GM19324 (cell line): ENCODE measurements at regions not wholly inside any gene's neighbourhood (a gene's known extent, or its start where the extent isn't known, plus 50 kb on each side); places are given as distances from the start of the nearest gene placed in this dataset.
"Not testable (repeated sequence)": the region's sequence is repeated elsewhere in the genome, so short reads cannot be mapped to it uniquely, and the experiment has no call there.

Source experiments
- ATAC-seq: cut with Tn5 transposase; IDR thresholded peaks from one replicate; pipeline ENCODE4 v1.9.1; 2021; ENCODE audit warnings: mild to moderate bottlenecking, moderate library complexity; ENCODE audit not compliant: unreplicated experiment, low FRiP score

DNA sequence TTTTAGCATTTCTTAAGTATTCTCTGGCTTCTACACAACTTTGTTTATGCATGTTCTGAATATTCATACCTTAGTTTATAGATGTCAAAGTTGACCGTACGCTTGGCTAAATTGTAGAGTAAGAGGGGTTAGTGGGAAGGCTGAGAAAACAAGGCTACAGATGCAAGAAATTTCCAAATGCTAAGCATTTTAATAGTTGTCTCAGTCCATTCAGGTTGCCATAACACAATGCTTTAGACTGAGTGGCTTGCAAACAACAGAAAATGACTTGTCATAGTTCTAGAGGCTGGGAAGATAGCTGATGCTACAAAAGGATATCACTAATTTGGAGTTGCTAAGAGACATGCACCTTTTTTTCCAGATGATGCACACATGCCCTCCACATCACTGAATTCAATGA is 53.0 kb upstream of the C1QTNF3 start:
- ATAC-seq = not testable (repeated sequence)

DNA sequence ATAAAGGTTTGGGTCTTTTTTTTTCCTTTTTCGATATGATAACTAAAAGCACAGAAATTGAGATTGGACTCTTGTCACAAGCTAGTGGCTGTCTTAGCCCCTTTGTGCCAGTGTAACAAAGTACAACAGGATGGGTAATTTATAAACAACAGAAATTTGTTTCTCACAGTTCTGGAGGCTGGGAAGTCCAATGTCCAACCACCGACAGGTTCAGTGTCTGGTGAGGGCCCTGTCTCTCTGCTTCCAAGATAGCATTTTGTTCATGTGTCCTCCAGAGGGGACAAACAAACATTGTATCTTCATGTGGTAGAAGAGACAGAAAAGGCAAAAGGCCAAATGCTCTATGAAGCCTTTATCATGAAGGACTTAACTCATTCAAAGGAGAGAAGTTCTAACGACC is 56.9 kb upstream of the C1QTNF3 start:
- ATAC-seq = not testable (repeated sequence)

DNA sequence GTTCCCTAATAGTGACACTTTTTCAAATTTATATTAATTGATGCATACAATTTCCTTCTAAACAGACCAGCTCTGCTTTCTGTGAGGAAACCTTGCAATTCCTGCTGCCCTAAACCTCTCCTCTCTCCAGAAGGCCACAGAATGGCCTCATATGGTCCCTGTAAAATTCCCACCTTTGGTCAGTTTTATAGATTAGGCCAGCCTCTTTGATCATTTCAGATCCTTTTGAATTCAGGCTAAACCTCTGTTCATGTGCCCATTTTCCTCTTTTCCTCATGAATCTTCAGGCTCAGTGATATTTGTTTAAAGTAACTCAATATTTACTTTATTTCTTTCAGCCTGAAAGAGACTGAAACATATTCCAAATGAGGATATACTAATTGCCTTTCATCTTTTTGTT is 58.6 kb upstream of the C1QTNF3 start:
- ATAC-seq = not testable (repeated sequence)

DNA sequence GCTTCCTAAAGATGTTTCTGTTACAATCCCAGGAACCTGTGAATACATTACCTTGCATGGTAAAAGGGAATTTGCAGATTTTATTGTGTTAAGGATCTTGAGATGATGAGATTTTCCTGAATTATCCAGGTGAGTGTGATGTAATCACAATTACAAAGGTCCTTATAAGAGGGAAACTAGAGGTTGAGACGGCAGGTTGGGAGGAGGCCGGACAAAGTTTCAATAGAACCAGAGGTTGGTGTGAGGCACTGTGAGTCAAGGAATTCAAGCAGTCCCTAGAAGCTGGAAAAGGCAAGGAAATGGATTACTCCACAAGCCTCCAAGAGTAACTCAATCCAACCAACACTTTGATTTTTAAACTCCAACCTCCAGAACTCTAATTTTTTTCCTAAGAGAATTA is 65.9 kb upstream of the C1QTNF3 start:
- ATAC-seq = not testable (repeated sequence)

DNA sequence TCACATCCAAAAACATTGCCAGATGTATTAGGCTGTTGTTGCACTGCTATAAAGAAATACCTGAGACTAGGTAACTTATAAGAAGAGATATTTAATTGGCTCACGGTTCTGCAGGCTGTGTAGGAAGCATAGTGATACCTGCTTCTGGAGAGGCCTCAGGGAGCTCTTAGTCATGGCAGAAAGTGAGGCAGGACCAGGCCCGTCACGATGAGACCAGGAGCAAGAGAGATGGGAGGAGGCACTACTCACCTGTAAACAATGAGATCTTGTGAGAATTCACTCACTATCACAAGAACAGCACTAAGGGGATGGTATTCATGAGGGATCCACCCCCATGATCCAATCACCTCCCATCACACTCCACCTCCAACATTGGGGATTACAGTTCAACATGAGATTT is 81.3 kb upstream of the C1QTNF3 start:
- not testable (repeated sequence) for ATAC-seq

DNA sequence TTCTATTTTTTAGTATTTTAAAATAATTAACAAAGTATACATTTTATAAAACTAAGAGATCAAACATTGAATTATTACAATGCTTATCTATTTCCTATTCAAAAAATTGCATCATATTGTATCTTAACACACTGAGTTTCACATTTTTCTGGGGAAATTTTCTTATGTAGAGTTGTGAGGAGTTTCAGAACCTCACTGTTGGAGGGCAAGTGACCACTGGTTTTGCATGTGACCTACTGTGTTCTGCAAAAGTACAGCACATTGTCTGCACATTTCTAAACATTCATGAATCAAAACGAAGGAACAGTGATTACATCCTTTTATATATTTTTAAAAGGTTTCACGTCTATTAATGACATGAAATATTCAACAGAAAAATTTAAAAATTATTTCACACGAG is 82.3 kb upstream of the C1QTNF3 start:
- ATAC-seq = peak; percentile 77

DNA sequence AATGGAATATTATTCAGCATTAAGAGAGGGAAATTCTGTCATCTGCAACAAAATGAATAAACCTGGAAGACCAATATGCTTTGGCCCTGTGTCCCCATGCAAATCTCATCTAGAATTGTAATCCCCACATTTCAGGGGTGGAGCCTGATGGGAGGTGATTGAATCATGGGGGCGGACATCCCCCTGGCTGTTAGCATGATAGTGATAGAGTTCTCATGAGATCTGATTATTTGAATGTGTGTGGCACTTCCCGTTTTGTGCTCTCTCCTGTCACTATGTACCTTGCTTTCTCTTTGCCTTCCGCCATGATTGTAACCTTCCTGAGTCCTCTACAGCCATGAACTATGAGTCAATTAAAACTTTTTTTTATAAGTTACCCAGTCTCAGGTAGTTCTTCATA is 83.7 kb upstream of the C1QTNF3 start:
- not testable (repeated sequence) for ATAC-seq

DNA sequence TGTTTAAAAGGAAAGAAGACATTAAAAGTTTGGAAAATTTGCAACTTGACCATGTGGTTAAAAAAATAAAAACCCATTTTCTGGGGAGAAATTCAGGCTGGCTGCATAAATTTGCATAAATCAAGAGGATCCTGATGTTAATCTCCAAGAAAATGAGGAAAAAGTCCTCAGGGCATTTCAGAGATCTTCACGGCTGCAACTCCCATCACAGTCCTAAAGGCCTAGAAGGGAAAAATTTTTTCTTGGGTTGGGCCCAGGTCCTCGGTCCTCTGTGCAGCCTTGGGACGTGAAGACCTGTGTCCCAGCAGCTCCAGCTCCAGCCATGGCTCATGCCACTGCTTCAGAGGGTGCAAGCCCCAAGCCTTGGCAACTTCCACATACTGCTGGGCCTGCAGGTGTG is 84.8 kb upstream of the C1QTNF3 start:
- ATAC-seq = not testable (repeated sequence)

DNA sequence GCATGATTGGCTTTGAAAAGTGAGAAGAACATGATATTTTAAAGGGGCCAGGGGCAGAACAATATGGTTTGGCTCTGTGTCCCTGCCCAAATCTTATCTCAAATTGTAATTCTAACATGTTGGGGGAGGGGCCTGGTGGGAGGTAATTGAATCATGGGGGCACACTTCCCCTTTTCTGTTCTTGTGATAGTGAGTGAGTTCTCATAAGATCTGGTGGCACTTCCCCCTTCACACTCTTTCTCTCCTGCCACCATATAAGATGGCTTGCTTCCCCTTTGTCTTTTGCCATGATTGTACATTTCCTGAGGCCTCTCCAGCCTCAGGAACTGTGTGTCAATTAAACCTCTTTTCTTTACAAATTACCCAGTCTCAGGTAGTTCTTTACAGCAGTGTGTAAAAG is 85.9 kb upstream of the C1QTNF3 start:
- ATAC-seq = not testable (repeated sequence)

DNA sequence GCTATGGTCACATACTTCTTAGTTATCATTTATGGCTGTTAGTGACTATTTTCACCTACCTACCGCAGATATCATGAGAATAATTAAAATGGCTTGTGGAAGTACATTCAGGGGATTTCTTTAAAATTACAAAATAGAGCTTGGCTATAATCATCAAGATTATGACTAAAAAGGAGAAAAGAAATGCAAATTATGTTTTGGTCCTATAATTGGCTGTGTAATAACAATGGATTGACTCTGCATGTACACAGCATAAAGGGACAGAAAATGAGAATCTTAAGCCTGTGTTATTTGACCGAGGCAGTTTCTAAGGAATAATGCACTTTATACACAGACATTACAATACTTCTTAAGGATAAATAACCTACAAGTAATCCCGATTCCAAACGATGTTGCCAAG is 112.0 kb upstream of the C1QTNF3 start:
- not testable (repeated sequence) for ATAC-seq

DNA sequence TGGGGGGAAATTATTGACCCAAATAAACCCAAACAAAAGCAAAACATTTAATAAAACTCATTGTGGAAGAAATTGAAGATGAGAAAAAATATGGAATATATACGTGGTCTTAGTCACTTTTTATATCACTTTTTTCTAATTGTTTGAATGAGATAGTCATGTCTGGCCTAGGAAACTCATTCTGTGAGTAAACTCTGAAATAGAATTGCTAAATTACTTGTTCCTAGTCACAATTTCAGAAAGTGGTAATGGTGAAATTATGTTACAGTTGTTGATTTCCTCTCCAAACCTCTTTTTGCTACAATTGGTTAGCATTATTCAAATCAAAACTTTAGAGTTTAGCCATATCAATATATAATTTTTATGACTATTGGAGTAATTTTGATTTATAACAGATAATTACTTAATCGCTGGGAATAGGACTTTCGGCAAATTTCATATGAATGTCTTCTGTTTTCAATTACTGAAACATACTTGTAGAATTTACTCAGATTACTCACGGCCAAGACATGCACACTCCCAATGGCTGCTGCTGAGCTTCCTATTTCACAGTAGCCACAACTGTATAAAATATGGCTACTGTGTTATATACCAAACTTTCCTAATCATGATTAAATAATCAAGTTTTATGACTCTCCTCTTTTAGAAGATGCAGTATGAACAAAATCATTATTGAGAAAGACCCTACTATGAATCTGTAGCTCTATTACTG is 113.8 kb upstream of the C1QTNF3 start:
- ATAC-seq = not testable (repeated sequence)

DNA sequence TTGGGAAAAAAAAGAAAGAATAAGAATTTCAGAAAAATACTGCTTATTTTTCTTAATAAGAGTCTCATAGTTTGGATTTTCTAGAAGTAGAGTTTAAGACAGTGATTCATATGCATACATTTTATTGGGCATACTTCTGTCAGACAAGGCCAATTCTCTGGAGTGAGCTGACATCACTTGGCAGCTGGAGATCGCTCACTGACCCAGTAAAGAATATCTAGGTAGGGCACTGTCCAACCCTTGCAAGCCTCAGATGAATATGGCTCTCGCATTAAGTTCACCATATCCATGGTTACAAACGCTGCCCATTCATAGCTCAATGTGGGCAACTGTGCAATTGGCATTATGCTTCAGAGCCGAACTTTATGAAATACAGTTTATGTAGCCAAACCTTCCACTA is 117.9 kb upstream of the C1QTNF3 start:
- not testable (repeated sequence) for ATAC-seq

DNA sequence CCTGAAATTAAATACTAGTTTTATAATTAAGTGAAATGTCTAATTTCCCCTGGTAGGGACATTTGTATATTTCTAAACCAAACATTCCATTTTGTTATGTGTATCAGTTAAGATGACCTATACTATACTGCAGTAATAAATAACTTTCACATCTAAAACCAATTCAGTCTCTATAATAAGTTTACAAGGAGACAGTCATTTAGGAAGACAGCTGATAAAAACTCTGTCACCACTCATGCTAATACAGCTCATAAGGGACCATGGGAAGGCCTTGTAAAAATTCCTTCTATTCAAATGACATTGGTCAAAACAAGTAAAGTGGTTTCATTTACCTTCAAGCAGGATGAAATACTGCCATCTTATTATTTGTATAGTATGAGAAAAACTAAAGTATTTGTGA is 128.4 kb upstream of the C1QTNF3 start:
- not testable (repeated sequence) for ATAC-seq

DNA sequence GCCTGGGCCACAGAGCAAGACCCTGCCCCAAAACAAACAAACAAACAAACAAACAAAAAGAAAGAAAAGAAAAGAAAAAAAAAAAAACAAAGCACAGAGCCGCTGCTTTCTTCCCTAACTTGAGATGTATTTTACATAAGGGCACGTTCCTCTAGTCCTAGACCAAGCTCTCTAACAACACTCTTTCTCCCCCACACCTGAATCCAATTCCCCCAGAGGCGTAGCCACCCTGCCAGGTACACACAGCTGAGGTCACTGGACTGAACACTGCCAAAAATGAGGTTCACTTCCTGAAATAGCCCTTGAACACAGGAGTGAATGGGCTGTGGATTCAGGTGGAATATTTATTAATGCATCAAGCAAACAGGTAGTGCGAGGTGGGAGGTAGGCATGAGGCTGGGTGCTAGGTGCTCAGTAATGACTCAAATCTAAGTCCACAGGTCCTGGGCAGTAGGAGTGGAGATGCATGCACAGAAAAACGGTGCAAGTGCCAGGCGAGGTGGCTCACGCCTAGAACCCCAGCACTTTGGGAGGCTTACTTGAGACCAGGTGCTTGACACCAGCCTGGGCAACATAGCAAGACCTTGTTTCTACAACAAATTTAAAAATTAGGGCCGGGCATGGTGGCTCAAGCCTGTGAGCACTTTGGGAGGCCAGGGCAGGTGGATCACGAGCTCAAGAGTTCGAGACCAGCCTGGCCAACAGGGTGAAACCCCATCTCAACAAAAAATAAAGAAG is 136.6 kb upstream of the C1QTNF3 start:
- ATAC-seq = not testable (repeated sequence)

DNA sequence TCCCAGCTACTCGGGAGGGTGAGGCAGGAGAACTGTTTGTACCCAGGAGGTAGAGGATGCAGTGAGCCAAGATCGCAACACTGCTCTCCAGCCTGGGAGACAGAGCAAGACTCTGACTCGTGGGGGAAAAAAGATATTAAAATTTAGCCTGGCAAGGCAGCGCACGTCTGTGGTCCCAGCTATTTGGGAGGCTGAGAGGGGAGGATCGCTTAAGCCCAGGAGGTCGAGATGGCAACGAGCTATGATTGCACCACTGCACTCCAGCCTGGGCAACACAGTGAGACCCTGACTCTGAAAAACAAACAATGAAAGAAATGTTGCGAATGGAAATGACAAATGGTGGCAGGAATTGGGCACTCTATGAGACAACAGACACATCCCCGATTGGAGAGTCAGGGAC is 137.2 kb upstream of the C1QTNF3 start:
- ATAC-seq = not testable (repeated sequence)

DNA sequence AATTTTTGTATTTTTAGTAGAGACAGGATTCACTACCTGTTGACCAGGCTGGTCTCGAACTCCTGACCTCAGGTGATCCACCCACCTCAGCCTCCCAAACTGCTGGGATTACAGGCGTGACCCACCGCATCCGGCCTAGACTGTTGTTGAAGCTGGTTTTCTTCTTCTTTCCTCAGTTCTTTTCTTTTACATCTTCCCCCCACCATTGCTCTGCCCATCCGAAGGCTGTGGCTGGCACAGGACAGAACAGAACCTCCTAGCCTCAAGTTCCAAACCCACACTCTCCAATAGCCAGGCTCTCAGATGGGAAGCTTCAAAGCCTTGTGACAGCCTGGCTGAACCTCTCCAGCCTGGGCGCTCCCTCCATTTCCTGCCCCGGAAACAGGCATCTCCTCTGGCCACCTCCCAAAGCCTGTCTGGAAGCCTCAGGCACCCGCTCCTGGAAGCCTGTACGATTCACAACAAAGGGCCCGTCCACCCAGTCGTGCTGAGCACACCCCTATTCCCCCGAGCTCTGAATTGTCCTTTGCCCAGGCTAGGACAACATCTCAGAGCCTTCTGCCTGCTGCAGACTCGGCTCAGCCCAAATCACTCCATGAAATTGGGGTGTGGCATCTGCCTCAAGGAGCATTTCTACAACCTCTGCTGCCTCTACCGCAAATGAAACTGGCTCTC is 138.1 kb upstream of the C1QTNF3 start:
- ATAC-seq = not testable (repeated sequence)

DNA sequence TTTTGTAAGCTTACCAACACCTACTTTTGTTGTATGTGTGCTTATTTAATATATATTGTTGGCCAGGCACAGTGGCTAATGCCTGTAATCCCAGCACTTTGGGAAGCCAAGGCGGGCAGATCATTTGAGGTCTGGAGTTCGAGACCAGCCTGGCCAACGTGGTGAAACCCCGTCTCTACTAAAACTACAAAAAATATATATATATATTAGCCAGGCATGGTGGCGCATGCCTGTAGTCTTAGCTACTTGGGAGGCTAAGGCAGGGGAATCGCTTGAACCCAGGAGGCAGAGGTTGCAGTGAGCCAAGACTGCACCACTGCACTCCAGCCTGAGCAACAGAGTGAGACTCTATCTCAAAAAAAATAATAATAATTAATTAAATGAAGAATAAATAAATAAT is 142.0 kb upstream of the C1QTNF3 start:
- not testable (repeated sequence) for ATAC-seq

DNA sequence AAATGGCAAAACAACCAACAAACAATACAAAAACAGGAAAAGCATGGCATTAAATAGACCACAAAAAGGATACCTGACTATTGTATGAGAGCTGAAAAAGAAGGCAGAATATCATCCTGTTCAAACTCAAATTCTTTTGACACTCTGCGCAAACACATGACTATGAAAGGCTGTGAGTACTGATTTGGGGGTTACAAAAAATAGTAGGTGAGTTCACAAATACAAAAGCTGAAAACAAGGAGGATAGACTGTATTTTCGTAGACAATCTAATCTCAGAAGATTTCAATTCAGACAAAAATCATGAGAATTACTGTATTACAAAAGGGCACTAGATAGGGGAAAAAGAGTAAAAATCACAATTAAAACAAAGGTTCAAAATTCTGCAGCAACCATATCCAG is 142.6 kb upstream of the C1QTNF3 start:
- not testable (repeated sequence) for ATAC-seq

DNA sequence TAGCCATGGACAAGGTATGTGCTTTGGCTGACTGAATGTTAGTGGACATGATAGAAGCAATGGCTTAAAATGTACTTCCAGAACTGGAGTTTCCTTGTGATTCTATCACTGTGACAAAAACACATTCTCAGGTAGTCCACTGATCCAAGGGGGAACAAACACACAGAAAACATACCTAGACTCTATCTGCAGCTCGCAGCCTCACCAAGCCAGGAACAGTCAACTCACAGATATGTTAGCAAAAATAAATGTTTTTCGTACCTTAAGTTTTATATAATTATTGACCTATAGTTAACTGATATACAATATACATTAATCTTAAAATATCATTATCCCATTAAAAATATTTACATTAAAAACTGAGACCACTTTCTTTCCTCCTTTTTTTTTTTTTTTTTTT is 143.1 kb upstream of the C1QTNF3 start:
- not testable (repeated sequence) for ATAC-seq

DNA sequence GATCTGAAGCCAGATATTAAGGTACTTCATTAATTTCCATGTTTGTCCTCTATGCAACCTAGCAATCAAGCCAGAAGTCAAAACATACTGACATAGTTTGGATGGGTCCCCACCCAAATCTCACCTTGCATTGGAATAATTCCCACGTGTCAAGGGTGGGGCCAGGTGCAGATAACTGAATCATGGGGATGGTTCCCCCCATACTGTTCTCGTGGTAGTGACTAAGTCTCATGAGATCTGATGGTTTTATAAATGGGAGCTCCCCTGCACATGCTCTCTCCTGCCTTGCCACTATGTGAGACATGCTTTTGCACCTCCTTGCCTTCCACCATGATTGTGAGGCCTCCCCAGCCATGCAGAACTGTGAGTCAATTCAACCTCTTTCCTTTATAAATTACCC is 143.9 kb upstream of the C1QTNF3 start:
- not testable (repeated sequence) for ATAC-seq

DNA sequence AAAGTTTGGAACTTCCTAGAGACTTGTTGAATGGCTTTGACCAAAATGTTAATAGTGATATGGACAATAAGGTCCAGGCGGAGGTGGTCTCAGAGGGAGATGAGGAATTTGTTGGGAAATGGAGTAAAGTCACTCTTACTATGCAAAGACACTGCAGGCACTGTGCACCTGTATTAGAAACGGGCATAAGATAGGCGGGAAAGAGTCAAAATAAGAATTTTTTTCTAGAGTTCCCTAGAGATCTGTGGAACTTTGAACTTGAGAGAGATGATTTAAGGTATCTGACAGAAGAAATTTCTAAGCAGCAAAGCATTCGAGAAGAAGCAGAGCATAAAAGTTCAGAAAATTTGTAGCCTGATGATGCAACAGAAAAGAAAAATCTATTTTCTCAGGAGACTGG is 144.4 kb upstream of the C1QTNF3 start:
- not testable (repeated sequence) for ATAC-seq
